Fibroblast of skin of right quadriceps (primary cell): ENCODE measurements at regions not wholly inside any gene's neighbourhood (a gene's known extent, or its start where the extent isn't known, plus 50 kb on each side); places are given as distances from the start of the nearest gene placed in this dataset.

Experiments
- DNase-seq: peaks from one replicate; pipeline ENCODE4 v3.0.0-alpha.2; 2013

DNA sequence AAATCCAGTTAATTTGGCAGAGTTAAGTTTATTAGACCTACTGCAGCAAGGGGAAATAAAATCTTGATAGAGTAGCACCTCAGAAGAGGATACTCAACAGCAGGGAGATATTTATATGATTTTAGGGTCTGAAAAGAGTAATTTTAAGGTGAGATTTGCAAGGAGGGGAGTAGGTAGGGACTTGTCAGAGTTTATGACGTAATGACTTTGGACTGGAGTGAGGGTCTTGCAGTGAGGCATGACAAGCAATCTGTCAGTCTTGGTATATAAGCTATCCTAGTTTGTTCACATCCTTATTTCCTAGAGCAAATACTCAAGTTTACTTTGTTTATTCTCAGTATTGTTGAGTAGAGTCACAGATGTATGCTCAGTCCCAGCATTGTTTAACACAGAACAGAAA lies 722.6 kb downstream of the TLE4 start:
- no peak for DNase-seq

DNA sequence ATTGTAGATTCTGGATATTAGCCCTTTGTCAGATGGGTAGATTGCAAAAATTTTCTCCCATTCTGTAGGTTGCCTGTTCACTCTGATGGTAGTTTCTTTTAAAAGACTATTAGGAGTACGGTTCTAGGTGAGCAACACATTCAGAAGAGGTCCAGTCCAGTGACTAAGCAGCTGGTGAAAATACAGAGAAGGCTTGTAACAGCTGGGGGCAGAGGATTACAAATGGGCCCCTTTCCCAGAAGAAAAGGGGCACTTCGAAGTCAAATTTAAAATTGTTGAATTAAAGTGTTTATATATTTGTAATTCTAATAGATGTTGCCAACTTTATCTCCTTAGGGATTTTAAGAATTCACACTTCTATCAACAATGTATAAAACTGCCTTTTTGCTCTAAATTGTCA lies 720.5 kb downstream of the TLE4 start:
- DNase-seq = no peak

DNA sequence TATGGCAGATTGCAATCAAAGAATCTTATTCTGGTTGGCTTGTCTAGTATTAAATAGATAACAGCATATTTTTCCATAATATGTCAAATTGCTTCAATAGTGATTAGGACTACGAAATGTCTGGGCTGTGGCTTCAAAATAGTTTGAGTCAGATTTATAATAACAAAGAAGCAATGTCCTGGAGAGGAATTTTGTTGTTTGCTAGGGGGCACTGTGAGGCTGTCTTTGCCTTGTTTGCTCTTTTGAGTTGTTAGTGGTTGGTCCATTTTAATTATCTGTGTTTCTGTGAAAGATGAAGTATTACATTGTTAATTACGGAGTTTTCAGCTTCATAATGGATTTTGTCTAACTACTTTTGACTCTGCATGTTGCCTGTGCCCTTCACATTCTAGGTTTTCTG lies 713.6 kb downstream of the TLE4 start:
- DNase-seq = peak; percentile 1

DNA sequence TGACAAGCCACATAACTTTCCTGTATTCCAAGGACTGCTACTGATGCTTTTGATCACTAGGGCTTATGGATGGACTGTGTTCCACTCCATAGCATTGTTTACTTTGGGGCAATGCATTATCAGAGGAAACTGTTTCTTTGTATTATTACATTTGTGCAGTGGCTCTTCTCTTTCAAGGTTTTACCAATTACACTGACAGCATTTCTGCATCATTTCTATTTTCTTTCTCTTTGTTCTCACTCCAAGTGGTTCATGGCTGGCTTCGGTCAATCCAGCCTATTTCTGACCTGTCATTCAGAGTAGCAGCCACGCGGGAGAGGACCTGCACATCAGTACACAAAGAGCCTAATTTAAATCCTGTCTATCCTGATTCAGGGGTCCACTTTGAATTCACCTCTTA lies 711.0 kb downstream of the TLE4 start:
- DNase-seq = no peak

DNA sequence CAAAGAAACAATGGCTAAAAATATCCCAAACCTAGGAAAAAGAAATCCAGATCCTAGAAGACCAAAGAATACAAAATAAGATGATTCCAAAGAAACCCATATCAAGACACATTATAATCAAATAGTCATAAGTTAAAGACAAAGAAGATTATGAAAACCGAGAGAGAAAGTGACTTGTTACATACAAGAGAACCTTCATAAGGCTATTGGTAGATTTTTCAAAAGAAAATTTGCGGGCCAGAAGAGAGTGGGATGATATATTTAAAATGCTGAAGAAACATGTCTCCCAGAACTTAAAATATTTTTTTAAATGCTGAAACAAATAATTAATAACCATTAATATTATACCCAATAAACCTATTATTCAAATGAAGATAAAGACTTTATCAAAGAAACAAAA lies 687.3 kb downstream of the TLE4 start:
- no peak for DNase-seq

DNA sequence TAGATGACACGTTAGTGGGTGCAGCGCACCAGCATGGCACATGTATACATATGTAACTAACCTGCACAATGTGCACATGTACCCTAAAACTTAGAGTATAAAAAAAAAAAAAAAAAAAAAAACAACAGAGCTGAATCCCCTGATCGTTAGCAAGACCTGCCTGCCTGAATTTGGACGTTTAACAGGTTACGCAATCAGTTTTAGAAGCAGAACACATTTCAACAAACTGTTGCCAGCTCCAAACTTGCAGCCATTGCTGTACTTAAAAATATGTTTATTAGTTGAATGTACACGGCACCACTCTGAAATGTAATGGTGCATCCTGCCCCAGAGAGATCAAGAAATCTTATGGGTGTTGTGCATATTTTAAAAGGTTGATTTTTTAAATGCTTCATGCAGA lies 680.0 kb downstream of the TLE4 start:
- DNase-seq = no peak

DNA sequence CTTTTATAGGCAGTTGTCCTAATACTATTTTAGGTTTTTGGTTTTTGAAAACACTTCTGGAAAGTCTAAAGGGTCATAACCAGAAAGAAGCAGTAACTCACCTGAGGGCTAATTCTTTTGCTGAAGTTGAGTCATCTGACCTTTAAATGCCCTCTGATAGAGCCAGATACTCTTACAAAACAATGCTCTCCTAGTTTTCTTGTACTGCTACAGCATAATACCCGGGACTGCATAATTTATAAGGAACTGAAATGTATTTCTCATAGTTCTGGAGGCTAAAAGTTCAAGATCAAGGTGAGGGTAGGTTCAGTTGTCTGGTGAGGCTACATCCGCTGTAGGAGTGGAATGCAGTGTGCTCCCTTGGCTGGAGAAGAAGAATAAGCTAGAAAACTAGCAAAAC lies 670.3 kb downstream of the TLE4 start:
- DNase-seq = no peak

DNA sequence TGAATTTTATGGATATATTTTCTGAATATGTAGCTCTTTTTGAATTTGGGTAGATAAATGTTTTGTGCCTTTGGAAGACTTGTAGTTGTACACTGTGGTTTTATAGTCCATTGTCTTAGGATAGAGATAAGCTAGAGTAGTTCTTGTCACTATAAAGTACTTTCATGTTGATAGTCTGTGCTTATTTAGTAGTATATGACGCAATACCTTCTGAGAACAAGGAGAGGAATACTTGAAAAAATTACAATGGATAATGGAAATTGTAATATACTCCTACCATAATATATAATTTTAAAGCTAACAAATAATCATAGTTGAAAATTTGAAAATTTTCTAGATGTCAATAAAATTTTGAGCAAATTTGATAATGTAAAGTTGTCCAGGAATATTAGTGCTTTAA lies 664.0 kb downstream of the TLE4 start:
- DNase-seq = no peak

DNA sequence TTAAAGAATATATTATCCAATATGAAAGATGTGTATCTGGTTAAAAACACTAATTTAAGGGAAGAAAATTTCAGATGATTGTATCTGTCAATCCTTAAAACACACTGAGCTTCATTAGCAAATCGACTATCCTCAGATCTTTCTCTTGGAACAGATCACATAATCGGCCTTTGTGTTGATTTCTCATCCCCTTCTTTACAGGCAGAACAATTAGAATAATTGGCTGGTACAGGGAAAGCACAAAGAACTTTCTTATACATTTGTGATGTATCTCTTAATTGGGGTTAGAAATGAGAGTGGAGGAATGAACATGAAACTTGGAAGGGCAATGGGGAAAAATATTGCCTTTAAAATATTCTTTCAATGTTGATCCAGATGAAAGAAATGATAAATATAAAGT lies 662.1 kb downstream of the TLE4 start:
- no peak for DNase-seq

DNA sequence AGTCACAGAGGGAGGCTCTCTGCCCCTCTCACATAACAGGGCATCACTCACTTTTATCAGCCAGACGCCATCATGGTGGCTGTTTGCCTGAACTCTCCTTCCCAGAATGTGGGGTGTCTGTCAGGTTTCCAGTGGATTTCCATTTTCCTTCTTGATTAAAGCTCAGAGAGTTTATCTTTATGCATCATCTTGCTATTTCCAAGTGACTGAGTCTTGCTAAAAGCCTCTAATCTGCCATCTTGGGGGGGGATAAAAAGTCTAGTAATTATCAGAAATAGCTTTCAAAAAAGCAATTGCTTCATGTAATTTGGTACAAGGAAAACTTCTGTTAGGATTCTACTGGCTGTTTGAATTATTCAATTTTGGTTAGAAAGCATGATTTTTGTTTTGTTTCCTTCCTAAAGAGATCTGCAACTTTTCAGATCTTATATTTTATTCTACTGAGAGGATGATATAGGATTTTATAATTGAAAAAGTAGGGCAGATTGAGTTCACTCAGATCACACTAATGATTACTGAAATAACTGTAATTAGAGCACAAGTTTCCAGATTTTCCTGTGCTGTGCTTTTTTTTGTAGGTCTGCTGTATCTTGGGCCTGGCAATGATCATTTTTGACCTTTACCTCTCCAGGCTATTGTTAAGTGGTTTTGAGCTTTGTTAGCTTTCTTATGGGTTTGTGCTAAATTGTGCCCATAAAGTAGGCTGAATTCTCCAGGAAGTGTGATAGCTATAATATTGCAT lies 661.5 kb downstream of the TLE4 start:
- no peak for DNase-seq

DNA sequence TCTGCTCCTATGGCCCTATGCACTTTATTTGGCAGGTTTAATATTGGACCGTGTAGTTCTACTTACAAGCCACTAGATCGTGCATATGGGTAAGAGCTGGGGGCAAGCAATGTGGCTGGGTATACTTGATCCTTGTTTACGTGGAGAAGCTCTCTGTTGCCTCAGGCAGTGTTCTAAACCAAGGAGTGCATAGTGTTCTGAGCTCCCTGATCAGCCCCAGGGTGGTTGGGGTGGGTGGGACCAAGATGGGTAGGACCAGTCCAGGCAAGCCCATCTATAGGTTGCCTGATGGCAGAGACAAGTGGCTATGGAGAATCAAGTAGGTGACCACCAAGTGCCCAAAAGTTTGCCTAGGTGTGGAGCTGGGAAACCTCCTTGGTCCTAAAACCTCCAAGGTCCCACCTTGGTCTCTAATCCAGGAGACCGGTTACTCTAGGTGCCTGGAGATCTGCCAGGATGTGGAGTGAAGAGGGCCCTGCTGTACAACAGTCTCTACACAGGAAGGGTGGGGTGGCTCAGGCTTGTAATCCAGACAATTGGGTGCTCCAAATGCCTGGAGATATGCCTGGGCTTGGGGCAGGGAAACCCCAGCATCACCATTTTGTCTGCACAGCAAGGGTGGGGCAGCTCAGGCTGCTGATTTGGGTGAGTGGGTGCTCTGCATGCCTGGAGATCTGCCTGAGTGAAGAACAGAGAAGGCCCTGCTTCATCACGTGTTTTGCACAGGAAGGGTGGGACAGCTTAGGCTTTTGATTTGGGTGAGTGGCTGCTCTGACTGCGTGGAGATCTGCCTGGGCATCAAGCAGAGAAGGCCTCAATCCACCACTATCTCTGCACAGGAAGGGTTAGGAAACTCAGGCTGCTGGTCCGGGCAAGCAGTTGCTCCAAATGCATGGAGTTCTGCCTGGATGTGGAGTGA lies 659.8 kb downstream of the TLE4 start:
- no peak for DNase-seq

DNA sequence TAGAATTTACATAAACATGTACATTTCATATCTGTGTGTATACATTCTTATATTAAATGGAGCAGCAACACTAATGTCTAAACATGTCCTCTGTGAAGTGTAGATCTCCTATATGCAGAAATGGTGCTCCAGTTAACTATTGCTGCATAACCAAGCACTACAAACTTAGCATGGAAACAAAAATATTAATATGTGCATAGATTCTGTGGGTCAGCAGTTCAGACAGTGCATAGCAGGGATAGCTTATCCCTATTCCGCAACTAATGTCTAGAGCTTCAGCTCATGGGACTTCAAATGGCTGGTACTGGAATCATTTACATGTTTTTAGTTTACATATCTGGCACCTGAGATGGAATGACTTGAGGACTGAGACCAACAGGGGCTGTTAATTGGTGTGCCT lies 652.1 kb downstream of the TLE4 start:
- DNase-seq = no peak

DNA sequence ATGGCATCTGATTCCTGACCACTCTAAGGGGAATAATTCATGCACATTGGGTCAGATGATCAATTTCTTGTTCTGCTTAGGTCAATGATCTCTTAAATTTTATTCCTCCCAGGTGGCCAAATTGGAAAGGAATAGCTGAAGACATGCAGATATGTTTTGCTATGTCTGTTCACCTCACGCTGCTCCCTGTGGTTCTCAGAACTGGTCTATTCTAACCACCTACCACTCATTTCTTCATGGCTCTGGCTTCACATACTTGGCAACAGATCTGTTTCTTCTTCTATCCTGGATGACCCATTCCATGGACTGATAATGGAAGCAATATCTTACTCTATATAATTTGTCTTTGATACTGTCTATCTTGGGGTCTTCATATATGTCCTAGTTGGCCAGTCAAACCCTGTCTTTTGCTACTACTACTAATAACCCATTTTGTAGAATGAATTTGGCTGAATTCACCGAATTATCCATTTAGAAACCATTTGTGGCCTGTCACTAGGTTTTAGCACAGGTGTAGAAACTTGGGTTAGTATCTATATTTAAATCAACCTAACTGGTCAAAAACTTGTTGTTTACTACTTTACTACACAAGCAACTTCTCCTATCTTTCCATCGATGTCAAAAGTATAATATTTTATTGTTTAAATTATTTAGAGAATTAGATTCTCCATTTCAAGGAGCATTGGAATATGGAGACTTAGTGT lies 650.9 kb downstream of the TLE4 start:
- no peak for DNase-seq

DNA sequence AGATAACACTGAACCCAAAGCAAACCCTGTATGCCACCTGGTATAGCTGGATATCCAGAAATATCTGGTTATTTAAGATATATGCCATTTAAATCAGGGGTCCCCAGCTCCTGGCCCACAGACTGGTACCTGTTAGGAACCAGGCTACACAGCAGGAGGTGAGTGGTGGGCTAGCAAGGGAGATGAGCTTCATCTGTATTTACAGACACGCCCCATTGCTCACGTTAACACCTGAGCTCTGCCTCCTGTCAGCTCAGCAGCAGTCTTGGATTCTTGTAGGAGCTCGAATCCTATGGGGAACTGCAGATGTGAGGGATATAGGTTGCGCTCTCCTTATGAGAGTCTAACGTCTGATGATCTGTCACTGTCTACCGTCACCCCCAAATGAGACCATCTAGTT lies 646.6 kb downstream of the TLE4 start:
- DNase-seq = no peak

DNA sequence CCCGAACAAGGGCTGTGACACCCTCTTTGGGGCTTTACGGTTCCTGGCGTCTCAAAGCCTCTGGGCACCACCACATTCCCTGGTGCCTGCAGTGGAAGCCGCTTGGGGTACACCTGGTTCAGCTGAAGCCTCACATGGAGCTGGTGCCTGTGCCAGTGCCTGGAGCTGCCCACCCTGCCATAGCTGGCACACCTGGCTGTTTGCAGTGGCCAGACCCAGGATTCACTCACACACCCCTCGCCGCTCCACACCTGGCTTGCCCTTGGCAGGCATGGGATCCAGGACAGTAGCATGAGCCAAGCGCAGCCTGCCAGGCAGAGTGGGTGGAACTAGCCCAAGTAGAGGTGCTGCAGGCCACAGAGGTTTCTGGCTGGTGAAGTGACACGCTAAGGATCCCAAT lies 641.8 kb downstream of the TLE4 start:
- DNase-seq = no peak

DNA sequence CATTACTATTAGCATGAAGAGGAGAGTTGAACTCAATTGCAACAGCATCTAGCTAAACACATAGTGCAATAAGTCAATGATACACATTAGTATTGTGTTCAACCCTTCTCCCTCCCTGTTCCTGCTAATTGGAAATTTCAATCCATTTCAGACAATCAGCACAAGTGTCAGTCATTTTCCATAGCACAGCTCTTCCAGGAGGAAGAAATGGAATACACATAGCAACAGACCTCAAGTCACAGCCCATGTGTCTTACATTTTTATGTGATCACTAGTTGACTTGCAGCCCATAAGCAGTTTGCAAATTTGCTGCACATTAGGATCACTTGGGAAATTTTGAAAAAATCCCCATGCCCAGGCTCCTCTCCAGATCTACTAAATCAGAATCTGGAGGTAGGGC lies 636.9 kb downstream of the TLE4 start:
- no peak for DNase-seq

DNA sequence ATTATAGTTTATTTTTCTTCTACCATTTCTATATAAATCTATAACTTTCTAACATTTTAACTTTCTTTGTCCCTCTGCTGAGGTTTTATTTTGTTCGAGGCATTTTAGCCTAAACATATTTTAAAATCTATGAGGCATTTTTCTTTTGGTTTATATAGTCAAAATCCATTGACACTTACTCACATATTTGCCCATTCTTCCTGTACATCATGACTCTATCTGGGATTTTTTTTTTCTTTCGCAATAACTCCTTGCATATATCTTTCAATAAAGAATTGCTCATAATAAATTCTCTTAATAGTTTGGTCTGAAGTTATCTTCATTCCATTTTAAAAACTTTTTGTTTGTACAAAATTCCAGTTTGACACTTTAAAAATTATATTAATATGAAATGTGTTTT lies 632.3 kb downstream of the TLE4 start:
- peak; percentile 48 for DNase-seq

DNA sequence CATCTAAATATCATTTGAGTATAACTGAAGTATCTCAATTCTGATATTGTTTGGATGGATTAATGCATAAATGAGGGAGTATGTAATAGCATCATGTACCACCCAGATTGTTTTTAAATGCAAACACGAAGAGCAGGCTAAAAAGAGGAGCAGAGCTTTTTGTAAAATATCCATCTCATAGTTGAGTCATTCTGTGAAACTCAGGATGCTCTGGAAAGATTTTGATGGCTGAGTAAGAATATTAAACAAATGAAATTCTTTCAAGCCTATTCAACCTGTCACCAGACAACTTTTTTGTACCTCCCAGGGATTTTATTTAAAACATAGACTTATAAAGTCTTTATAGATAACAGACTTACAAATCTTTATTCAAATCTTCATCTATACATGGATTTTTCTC lies 625.9 kb downstream of the TLE4 start:
- DNase-seq = peak; percentile 65

DNA sequence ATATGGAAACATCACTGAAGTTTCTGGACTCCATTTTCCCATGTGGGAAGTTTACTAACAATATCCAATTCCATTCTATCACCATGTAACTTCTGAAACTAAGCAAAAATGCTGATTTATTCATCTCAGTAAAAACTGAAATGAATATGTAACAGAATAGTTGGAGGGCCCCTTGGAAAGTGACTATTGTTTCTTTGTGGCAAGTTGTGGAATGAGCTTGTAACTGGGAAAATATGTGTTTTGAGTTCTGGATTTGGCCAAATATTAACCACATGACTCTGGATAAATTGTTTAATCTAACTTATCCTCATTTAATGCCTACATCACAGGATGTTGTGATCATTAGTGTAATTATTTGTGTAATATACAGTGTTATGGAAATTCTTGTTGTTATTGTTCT lies 619.3 kb downstream of the TLE4 start:
- peak; percentile 47 for DNase-seq

DNA sequence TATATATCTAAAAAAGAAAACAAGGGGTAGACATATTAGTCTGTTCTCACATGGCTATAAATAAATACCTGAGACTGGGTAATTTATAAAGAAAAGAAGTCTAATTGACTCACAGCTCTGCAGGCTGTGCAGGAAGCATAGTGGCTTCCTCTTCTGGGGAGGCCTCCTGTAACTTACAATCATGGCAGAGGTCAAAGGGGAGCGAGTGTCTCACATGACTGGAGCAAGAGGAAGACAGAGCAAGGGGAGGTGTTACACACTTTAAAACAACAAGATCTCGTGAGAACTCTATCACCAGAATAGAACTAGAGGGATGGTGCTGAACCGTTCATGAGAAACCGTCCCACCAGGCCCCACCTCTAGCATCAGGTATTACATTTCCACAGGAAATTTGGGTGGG lies 616.8 kb downstream of the TLE4 start:
- DNase-seq = no peak

DNA sequence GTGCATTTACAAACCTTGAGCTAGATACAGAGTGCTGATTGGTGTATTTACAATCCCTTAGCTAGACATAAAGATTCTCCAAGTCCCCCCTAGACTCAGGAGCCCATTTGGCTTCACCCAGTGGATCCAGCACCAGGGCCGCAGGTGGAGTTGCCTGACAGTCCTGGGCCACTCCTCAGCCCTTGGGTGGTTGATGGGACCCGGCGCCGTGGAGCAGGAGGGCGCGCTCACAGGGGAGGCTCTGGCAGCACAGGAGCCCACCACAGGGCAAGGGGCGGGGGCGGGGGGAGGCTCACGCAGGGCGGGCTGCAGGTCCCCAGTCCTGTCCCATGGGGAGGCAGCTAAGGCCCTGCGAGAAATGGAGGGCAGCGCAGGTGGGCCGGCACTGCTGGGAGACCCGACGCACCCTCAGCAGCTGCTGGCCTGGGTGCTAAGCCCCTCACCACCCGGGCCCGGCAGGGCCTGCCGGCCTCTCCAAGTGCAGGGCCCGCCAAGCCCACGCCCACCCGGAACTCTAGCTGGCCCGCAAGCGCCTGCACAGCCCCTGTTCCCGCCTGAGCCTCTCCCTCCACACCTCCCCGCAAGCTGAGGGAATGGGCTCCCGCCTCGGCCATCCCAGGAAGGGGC lies 613.5 kb downstream of the TLE4 start:
- no peak for DNase-seq

DNA sequence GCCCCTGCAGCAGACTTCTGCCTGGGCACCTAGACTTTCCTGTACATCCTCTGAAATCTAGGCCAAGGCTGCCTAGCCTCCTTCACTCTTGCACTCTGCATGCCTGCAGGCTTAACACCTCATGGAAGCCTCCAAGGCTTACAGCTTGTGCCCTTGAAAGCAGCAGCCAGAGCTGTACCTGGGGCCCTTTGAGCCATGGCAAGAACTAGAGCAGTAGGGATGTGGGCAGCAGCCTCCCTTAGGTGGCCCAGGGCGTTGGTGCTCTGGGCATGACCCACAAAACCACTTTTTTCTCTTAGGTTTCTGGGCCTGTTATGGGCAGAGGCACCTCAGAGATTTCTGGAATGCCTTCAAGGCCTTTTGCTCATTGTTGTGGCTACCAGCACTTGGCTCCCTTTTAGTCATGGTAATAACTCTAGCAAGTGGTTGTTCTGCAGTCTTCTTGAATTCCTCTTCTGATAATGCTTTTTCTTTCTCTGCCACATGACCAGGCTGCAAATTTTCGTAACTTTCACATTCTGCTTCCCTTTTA lies 606.2 kb downstream of the TLE4 start:
- DNase-seq = no peak
